ENCODE measurements at regions not wholly inside any gene's neighbourhood (a gene's known extent, or its start where the extent isn't known, plus 50 kb on each side); places are given as distances from the start of the nearest gene placed in this dataset.

DNA sequence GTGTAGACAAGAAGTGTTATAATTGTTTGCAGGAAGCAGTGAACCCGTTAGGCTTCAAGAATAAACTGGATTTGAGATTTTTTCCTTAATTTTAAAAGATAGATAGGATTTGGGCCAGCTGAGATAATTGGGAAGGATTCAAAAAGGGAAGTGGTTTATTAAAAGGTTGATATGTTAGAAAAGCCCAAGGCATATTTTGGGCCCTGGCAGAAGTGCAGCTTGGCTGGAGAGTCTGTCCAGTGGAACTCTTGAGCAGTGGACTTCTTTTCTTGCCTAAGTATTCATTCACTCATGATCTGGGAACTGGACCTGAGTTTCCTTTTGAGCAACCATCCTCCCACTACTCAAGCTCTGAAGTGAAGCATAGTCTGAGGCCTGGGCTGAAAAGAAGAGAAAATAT is 433.4 kb downstream of the ZSWIM6 start:
- Mint-ChIP-seq H3K9me3 (ENCODE audit: low read depth, unreplicated experiment) (peaks cover 4% of the 10 kb centered on the region), H3K4me1 (ENCODE audit: low read depth, unreplicated experiment) (peaks cover 8% of the 10 kb centered on the region), H3K27me3 (ENCODE audit: unreplicated experiment) (peaks cover 56% of the 10 kb centered on the region), H3K36me3 (ENCODE audit: insufficient read depth, unreplicated experiment) (no peaks in the 10 kb centered on the region), H3K27ac (ENCODE audit: unreplicated experiment) (no peak overlapping the region), H3K4me3 (ENCODE audit: low read depth, unreplicated experiment) (no peak overlapping the region)
- no peak for DNase-seq
- no TSS peak for BruUV-seq (replicated peaks)
- TF ChIP-seq, protein P1, sequence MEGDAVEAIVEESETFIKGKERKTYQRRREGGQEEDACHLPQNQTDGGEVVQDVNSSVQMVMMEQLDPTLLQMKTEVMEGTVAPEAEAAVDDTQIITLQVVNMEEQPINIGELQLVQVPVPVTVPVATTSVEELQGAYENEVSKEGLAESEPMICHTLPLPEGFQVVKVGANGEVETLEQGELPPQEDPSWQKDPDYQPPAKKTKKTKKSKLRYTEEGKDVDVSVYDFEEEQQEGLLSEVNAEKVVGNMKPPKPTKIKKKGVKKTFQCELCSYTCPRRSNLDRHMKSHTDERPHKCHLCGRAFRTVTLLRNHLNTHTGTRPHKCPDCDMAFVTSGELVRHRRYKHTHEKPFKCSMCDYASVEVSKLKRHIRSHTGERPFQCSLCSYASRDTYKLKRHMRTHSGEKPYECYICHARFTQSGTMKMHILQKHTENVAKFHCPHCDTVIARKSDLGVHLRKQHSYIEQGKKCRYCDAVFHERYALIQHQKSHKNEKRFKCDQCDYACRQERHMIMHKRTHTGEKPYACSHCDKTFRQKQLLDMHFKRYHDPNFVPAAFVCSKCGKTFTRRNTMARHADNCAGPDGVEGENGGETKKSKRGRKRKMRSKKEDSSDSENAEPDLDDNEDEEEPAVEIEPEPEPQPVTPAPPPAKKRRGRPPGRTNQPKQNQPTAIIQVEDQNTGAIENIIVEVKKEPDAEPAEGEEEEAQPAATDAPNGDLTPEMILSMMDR (IDR thresholded peaks at IDR 0.05; ENCODE audit: unreplicated experiment) = no peak
- CTCF ChIA-PET = no interaction called here
- intact Hi-C loops (cut with micrococcal nuclease; ENCODE audit: unreplicated experiment) = loop anchor here (10.0 kb wide), 1 partner anchor 169 kb away; no protein-coding TSS in a partner anchor

DNA sequence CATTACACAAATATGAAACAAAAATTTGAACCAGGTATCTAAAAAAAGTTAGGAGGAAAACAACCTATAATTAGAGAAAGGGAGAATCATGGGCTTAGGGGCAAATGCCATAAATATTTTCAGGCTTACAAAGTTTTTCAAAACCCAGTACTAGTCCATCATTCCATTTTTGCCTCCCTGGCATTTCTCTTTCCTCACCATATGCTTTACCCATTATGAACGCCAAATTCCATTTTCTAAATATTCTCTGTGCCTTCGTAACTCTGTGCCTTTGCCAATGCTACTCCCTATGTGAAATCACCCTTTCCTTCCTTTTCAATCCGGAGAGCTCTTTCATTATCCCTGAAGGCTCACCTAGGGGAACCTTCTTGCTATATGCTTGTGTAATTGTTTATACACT is 434.1 kb downstream of the ZSWIM6 start:
- TF ChIP-seq, protein P1 (IDR thresholded peaks at IDR 0.05; ENCODE audit: unreplicated experiment) = no peak
- no peaks in the 10 kb centered on the region for H3K36me3 Mint-ChIP-seq (ENCODE audit: insufficient read depth, unreplicated experiment)
- CTCF ChIA-PET = no interaction called here
- no peak for DNase-seq
- BruUV-seq (replicated peaks) = no TSS peak
- intact Hi-C loops (cut with micrococcal nuclease; ENCODE audit: unreplicated experiment) = loop anchor here (1.0 to 10.0 kb wide), 2 partner anchors 20 to 169 kb away; no protein-coding TSS in a partner anchor
- peaks cover 62% of the 10 kb centered on the region for H3K27me3 Mint-ChIP-seq (ENCODE audit: unreplicated experiment)
- H3K4me3 Mint-ChIP-seq (ENCODE audit: low read depth, unreplicated experiment) = no peak overlapping the region
- H3K27ac Mint-ChIP-seq (ENCODE audit: unreplicated experiment) = no peak overlapping the region
- peaks cover 8% of the 10 kb centered on the region for H3K4me1 Mint-ChIP-seq (ENCODE audit: low read depth, unreplicated experiment)
- H3K9me3 Mint-ChIP-seq (ENCODE audit: low read depth, unreplicated experiment) = peaks cover 4% of the 10 kb centered on the region

DNA sequence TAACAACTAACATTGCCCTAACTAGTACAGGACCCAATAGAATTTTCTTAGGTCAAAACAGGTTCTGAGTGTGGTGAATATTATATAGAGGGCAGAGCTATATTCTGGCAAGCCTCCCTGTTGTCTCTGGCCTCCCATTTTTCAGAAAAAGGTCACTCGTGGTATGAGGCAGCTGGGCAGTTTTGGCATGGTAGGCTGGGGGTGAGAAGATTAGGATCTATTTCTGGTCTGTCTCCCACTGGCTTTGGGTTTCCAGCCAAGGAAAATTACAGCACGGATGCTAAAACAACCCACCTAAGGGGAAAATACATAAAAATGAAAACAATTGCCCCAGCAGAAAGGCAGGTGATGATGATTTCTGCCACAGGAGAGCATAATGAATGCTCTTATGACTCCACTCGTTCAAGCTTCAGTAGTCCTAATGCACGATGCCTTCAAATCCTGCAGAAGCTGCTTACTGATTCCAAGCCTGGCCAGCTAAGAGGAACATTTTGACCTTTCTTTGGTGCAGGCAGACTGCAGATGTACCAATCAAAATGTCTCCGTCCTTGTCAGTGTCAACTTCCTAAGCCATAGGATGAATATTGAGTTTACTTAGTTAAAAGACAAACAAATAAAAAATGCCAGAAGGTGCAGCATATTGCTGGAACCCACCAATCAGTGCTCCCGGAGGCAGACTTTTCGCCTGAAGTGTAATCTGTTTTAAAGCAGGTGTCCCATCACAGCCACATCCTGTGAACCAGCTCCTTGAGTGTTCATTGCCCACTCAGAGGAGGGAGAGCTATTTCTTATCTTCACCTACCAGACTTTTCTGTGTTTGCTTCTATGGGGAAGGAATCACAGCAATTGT is 435.4 kb downstream of the ZSWIM6 start:
- CTCF ChIA-PET = interaction anchor here (1.2 kb wide), 1 partner anchor 29 kb away, joined by 5 read pairs; no protein-coding TSS in a partner anchor
- no peak for DNase-seq
- Mint-ChIP-seq H3K4me3 (ENCODE audit: low read depth, unreplicated experiment) (no peak overlapping the region), H3K27ac (ENCODE audit: unreplicated experiment) (no peak overlapping the region), H3K9me3 (ENCODE audit: low read depth, unreplicated experiment) (peaks cover 4% of the 10 kb centered on the region), H3K27me3 (ENCODE audit: unreplicated experiment) (peaks cover 75% of the 10 kb centered on the region), H3K4me1 (ENCODE audit: low read depth, unreplicated experiment) (peaks cover 8% of the 10 kb centered on the region), H3K36me3 (ENCODE audit: insufficient read depth, unreplicated experiment) (no peaks in the 10 kb centered on the region)
- TF ChIP-seq, protein P1 (IDR thresholded peaks at IDR 0.05; ENCODE audit: unreplicated experiment) = no peak
- BruUV-seq (replicated peaks) = no TSS peak
- intact Hi-C loops (cut with micrococcal nuclease; ENCODE audit: unreplicated experiment) = loop anchor here (1.0 to 10.0 kb wide), 2 partner anchors 50 to 167 kb away; no protein-coding TSS in a partner anchor

DNA sequence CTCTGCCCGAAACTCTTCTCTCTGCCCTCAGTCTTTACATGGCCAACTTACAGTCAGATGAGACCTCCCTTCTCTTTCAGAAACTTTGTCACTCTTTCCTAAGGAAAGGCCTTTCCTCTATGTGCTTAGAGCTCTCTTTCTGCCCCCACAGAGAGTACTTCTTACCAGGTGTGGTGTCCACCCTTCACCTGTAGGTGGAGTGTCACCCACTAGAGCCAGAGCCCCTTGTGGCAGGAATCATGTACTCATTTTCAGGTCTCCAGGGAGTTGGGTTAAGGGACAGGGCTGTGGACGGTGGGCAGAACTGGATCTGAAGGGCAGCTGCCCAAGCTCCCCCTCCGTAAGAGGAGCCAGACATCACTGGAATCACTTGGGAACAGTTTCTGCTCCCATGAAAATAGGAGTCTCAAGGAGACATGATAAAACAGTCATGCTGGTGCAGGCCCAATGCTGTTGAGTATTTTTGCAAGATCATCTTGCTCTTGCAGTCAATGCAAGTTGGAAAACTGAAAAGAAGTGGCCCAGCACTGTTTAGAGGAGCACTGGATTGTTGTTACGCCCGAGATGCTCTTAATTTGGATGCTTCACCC is 436.7 kb downstream of the ZSWIM6 start:
- TF ChIP-seq, protein P1 (IDR thresholded peaks at IDR 0.05; ENCODE audit: unreplicated experiment) = peak; percentile 95
- CTCF ChIA-PET = interaction anchor here (0.5 to 1.2 kb wide), 14 partner anchors 22 to 397 kb away, joined by 3 to 14 read pairs (median 4); no protein-coding TSS in a partner anchor
- no TSS peak for BruUV-seq (replicated peaks)
- Mint-ChIP-seq H3K36me3 (ENCODE audit: insufficient read depth, unreplicated experiment) (no peaks in the 10 kb centered on the region), H3K27ac (ENCODE audit: unreplicated experiment) (no peak overlapping the region), H3K4me3 (ENCODE audit: low read depth, unreplicated experiment) (no peak overlapping the region), H3K9me3 (ENCODE audit: low read depth, unreplicated experiment) (peaks cover 4% of the 10 kb centered on the region), H3K27me3 (ENCODE audit: unreplicated experiment) (peaks cover 89% of the 10 kb centered on the region), H3K4me1 (ENCODE audit: low read depth, unreplicated experiment) (peaks cover 8% of the 10 kb centered on the region)
- intact Hi-C loops (cut with micrococcal nuclease; ENCODE audit: unreplicated experiment) = loop anchor here (1.0 to 10.0 kb wide), 2 partner anchors 49 to 166 kb away; no protein-coding TSS in a partner anchor
- DNase-seq = peak; percentile 71
